HEK293 (cell line): ENCODE measurements at regions not wholly inside any gene's neighbourhood (a gene's known extent, or its start where the extent isn't known, plus 50 kb on each side); places are given as distances from the start of the nearest gene placed in this dataset.

Experiments
- CTCF ChIA-PET: fragments of 350-600 bp; formaldehyde crosslinking; extraction: SDS; loops from one replicate; lab custom pipeline; 2021; ENCODE audit warnings: antibody characterized with exemption; lab: Yijun Ruan, JAX
- POLR2A ChIA-PET: fragments of 300-600 bp; formaldehyde crosslinking; extraction: SDS; loops from one replicate; lab custom pipeline; 2020; ENCODE audit warnings: antibody characterized with exemption, inconsistent platforms; lab: Yijun Ruan, JAX
- H3K27ac ChIP-seq: fragments of 200-500 bp; sonication (Bioruptor generic); 2 replicates; pipeline ENCODE4 v1.5.1; 2014; ENCODE audit warnings: low read depth, low read length, control low read depth, inconsistent platforms; ENCODE audit errors: extremely low read depth
- H3K36me3 ChIP-seq, 2 experiments: fragments of 200-500 bp in 1 of 2; sonication (Bioruptor generic) in 1 of 2; 1 replicate in 1 of 2; 2 replicates in 1 of 2; pipeline ENCODE4 v1.5.1; 2014 to 2017; ENCODE audit warnings: inconsistent platforms in 2 of 2, low read length in 2 of 2; ENCODE audit not compliant: control insufficient read depth in 2 of 2, insufficient read depth in 1 of 2
- H3K4me1 ChIP-seq: fragments of 200-500 bp; sonication (Bioruptor generic); 2 replicates; pipeline ENCODE4 v1.5.1; 2014; ENCODE audit warnings: mild to moderate bottlenecking, low read length, inconsistent platforms; ENCODE audit not compliant: control insufficient read depth, insufficient read depth
- H3K4me3 ChIP-seq: 2 replicates; pipeline ENCODE4 v1.5.1; 2011; ENCODE audit warnings: low read depth, mild to moderate bottlenecking, control low read depth, low read length, moderate library complexity
- H3K9me3 ChIP-seq: fragments of 200-500 bp; sonication (Bioruptor generic); 2 replicates; pipeline ENCODE4 v1.5.1; 2014; ENCODE audit warnings: low read depth, low read length, inconsistent platforms; ENCODE audit not compliant: control insufficient read depth, insufficient read depth
- CTCF ChIP-seq: fragments of 450-650 bp; formaldehyde crosslinking; IDR thresholded peaks from 2 replicates; pipeline ENCODE4 v1.5.1; 2016; ENCODE audit warnings: missing biosample characterization, missing genetic modification characterization
- GLI2 ChIP-seq: fragments of 450-650 bp; formaldehyde crosslinking; IDR thresholded peaks from 2 replicates; pipeline ENCODE4; 2017; ENCODE audit warnings: missing biosample characterization, missing genetic modification characterization, low read depth, borderline replicate concordance
- KLF10 ChIP-seq: fragments of 450-650 bp; IDR thresholded peaks from 2 replicates; pipeline ENCODE4 v1.5.1; 2018; ENCODE audit warnings: missing biosample characterization, mild to moderate bottlenecking, missing genetic modification characterization
- KLF7 ChIP-seq: fragments of 450-650 bp; formaldehyde crosslinking; IDR thresholded peaks from 2 replicates; pipeline ENCODE4 v1.5.1; 2016; ENCODE audit warnings: missing biosample characterization, missing genetic modification characterization, borderline replicate concordance
- MZF1 ChIP-seq: fragments of 450-650 bp; formaldehyde crosslinking; IDR thresholded peaks from 2 replicates; pipeline ENCODE4 v1.5.1; 2017; ENCODE audit warnings: missing biosample characterization, missing genetic modification characterization, borderline replicate concordance
- SCRT1 ChIP-seq: fragments of 450-650 bp; formaldehyde crosslinking; IDR thresholded peaks from 2 replicates; pipeline ENCODE4 v1.5.1; 2016; ENCODE audit warnings: missing biosample characterization, missing genetic modification characterization, borderline replicate concordance
- WT1 ChIP-seq: fragments of 450-650 bp; formaldehyde crosslinking; IDR thresholded peaks from 2 replicates; pipeline ENCODE4 v1.5.1; 2016; ENCODE audit warnings: missing biosample characterization, missing genetic modification characterization
- YY1 ChIP-seq: fragments of 450-650 bp; formaldehyde crosslinking; IDR thresholded peaks from 2 replicates; pipeline ENCODE4 v1.5.1; 2018; ENCODE audit warnings: missing biosample characterization, missing genetic modification characterization
- ZBTB6 ChIP-seq: fragments of 450-650 bp; formaldehyde crosslinking; IDR thresholded peaks from 2 replicates; pipeline ENCODE4 v1.5.1; 2017; ENCODE audit warnings: missing biosample characterization, missing genetic modification characterization
- ZFP37 ChIP-seq: fragments of 450-650 bp; formaldehyde crosslinking; IDR thresholded peaks from 2 replicates; pipeline ENCODE4 v1.5.1; 2016; ENCODE audit warnings: missing biosample characterization, missing genetic modification characterization
- ZNF148 ChIP-seq: fragments of 450-650 bp; formaldehyde crosslinking; IDR thresholded peaks from 2 replicates; pipeline ENCODE4 v1.5.0; 2017; ENCODE audit warnings: missing biosample characterization, missing genetic modification characterization, borderline replicate concordance
- ZNF175 ChIP-seq: fragments of 450-650 bp; formaldehyde crosslinking; IDR thresholded peaks from 2 replicates; pipeline ENCODE4 v1.5.1; 2016; ENCODE audit warnings: missing biosample characterization, missing genetic modification characterization
- ZNF19 ChIP-seq: fragments of 450-650 bp; formaldehyde crosslinking; IDR thresholded peaks from 2 replicates; pipeline ENCODE4; 2016; ENCODE audit warnings: missing biosample characterization, missing genetic modification characterization, low read depth
- ZNF202 ChIP-seq: fragments of 450-650 bp; formaldehyde crosslinking; IDR thresholded peaks from 2 replicates; pipeline ENCODE4 v1.5.1; 2016; ENCODE audit warnings: missing biosample characterization, missing genetic modification characterization, borderline replicate concordance
- ZNF23 ChIP-seq: fragments of 450-650 bp; formaldehyde crosslinking; IDR thresholded peaks from 2 replicates; pipeline ENCODE4 v1.5.1; 2016; ENCODE audit warnings: missing biosample characterization, missing genetic modification characterization, borderline replicate concordance
- ZNF404 ChIP-seq: fragments of 450-650 bp; formaldehyde crosslinking; IDR thresholded peaks from 2 replicates; pipeline ENCODE4 v1.5.1; 2017; ENCODE audit warnings: missing biosample characterization, missing genetic modification characterization
- ZNF48 ChIP-seq: fragments of 450-650 bp; formaldehyde crosslinking; IDR thresholded peaks from 2 replicates; pipeline ENCODE4 v1.5.1; 2016; ENCODE audit warnings: missing biosample characterization, missing genetic modification characterization
- ZNF530 ChIP-seq: fragments of 450-650 bp; formaldehyde crosslinking; IDR thresholded peaks from 2 replicates; pipeline ENCODE4 v1.5.1; 2016; ENCODE audit warnings: low read depth, missing biosample characterization, missing genetic modification characterization
- ZNF558 ChIP-seq: fragments of 450-650 bp; formaldehyde crosslinking; IDR thresholded peaks from 2 replicates; pipeline ENCODE4 v1.5.1; 2016; ENCODE audit warnings: missing biosample characterization, missing genetic modification characterization
- ZNF571 ChIP-seq: fragments of 450-650 bp; formaldehyde crosslinking; IDR thresholded peaks from 2 replicates; pipeline ENCODE4 v1.5.0; 2017; ENCODE audit warnings: missing biosample characterization, missing genetic modification characterization
- ZNF610 ChIP-seq: fragments of 450-650 bp; formaldehyde crosslinking; IDR thresholded peaks from 2 replicates; pipeline ENCODE4 v1.5.1; 2016; ENCODE audit warnings: missing biosample characterization, missing genetic modification characterization, borderline replicate concordance
- ZNF623 ChIP-seq: fragments of 450-650 bp; formaldehyde crosslinking; IDR thresholded peaks from 2 replicates; pipeline ENCODE4 v1.5.1; 2016; ENCODE audit warnings: missing biosample characterization, missing genetic modification characterization
- ZNF624 ChIP-seq: fragments of 450-650 bp; formaldehyde crosslinking; IDR thresholded peaks from 2 replicates; pipeline ENCODE4 v1.5.1; 2017; ENCODE audit warnings: missing biosample characterization, missing genetic modification characterization
- ZNF639 ChIP-seq: fragments of 450-650 bp; formaldehyde crosslinking; IDR thresholded peaks from 2 replicates; pipeline ENCODE4 v1.5.1; 2016; ENCODE audit warnings: missing biosample characterization, missing genetic modification characterization
- ZNF658 ChIP-seq: fragments of 450-650 bp; formaldehyde crosslinking; IDR thresholded peaks from 2 replicates; pipeline ENCODE4; 2016; ENCODE audit warnings: missing biosample characterization, missing genetic modification characterization
- ZNF664 ChIP-seq: fragments of 450-650 bp; formaldehyde crosslinking; IDR thresholded peaks from 2 replicates; pipeline ENCODE4 v1.5.1; 2016; ENCODE audit warnings: missing biosample characterization, missing genetic modification characterization

- no peaks in the 10 kb centered on the region for H3K9me3 ChIP-seq
- no peak for TF ChIP-seq ZFP37
- no peak for TF ChIP-seq ZNF202 (tag by site-specific recombination)
- TF ChIP-seq SCRT1 = no peak
- no peak for TF ChIP-seq ZNF571 (tag by site-specific recombination)
- TF ChIP-seq ZNF558 (tag by site-specific recombination) = no peak
- no peak for TF ChIP-seq GLI2 (tag by site-specific recombination)
- TF ChIP-seq MZF1 (tag by site-specific recombination) = no peak
- TF ChIP-seq WT1 = no peak
- TF ChIP-seq ZNF19 (tag by site-specific recombination) = no peak
- TF ChIP-seq ZBTB6 (tag by site-specific recombination) = no peak
- no peak for TF ChIP-seq ZNF404 (tag by site-specific recombination)
- TF ChIP-seq ZNF623 (tag by site-specific recombination) = no peak
- TF ChIP-seq ZNF23 = no peak
- TF ChIP-seq ZNF175 (tag by site-specific recombination) = no peak
- POLR2A ChIA-PET = no interaction called here
- H3K4me1 ChIP-seq = no peaks in the 10 kb centered on the region
- no peak overlapping the region for H3K4me3 ChIP-seq
- no peaks in the 10 kb centered on the region for H3K36me3 ChIP-seq
- H3K27ac ChIP-seq = no peak overlapping the region
- CTCF ChIA-PET = interaction anchor here (0.7 kb wide), 1 partner anchor 890 kb away, joined by 3 read pairs; no protein-coding TSS in a partner anchor
These were observed 139.3 kb upstream of the FST start for GRCh38 chr5:53340956-53341750.

GRCh38 chr5:53342236-53342635 is 138.2 kb upstream of the FST start:
- Histone ChIP-seq H3K4me3 (no peak overlapping the region), H3K9me3 (no peaks in the 10 kb centered on the region), H3K27ac (no peak overlapping the region), H3K36me3 (no peaks in the 10 kb centered on the region), H3K4me1 (no peaks in the 10 kb centered on the region)
- CTCF ChIA-PET = no interaction called here
- POLR2A ChIA-PET = no interaction called here
- no peak for TF ChIP-seq YY1 (tag by site-specific recombination)
- TF ChIP-seq ZNF658 = no peak
- TF ChIP-seq ZNF639 = no peak
- no peak for TF ChIP-seq ZNF19 (tag by site-specific recombination)
- TF ChIP-seq KLF10 (tag by site-specific recombination) = no peak
- TF ChIP-seq ZNF610 (tag by site-specific recombination) = no peak
- no peak for TF ChIP-seq ZNF148 (tag by site-specific recombination)
- no peak for TF ChIP-seq ZNF48 (tag by site-specific recombination)
- no peak for TF ChIP-seq CTCF (tag by site-specific recombination)
- no peak for TF ChIP-seq KLF7 (tag by site-specific recombination)
- TF ChIP-seq ZNF530 = no peak
- TF ChIP-seq ZNF624 (tag by site-specific recombination) = no peak
- no peak for TF ChIP-seq ZNF664
